Activated naive CD4-positive, alpha-beta T cell treated with anti-CD3 and anti-CD28 coated beads, Interleukin-2, amount 10 ng/mL, durations not matched to agents 7 days and 5 days (primary cell): ENCODE measurements at regions not wholly inside any gene's neighbourhood (a gene's known extent, or its start where the extent isn't known, plus 50 kb on each side); places are given as distances from the start of the nearest gene placed in this dataset.

Experiments used
- CTCF ChIA-PET: fragments of 350-600 bp; sonication (Branson Sonifier 250); formaldehyde crosslinking; loops from one replicate; lab custom pipeline; 2021; ENCODE audit warnings: antibody characterized with exemption; lab: Charles Lee
- DNase-seq: peaks from one replicate; pipeline ENCODE4 v3.0.0-alpha.2; 2020
- H3K27ac Mint-ChIP-seq: one replicate; pipeline ENCODE4 v1.8.0; 2021; ENCODE audit warnings: mild to moderate bottlenecking, moderate library complexity, mixed read lengths
- H3K27me3 Mint-ChIP-seq: one replicate; pipeline ENCODE4 v1.8.0; 2021; ENCODE audit warnings: mild to moderate bottlenecking, mixed read lengths
- H3K36me3 Mint-ChIP-seq: one replicate; pipeline ENCODE4 v1.8.0; 2021; ENCODE audit warnings: mixed read lengths
- H3K4me1 Mint-ChIP-seq: one replicate; pipeline ENCODE4 v1.8.0; 2021; ENCODE audit warnings: mixed read lengths
- H3K4me3 Mint-ChIP-seq: one replicate; pipeline ENCODE4 v1.8.0; 2021; ENCODE audit warnings: mild to moderate bottlenecking, moderate library complexity, mixed read lengths
- H3K9me3 Mint-ChIP-seq: one replicate; pipeline ENCODE4 v1.8.0; 2021; ENCODE audit warnings: mixed read lengths

GRCh38 chr6:2439632-2440031, 194.2 kb upstream of the GMDS start:
- no peaks in the 10 kb centered on the region for H3K9me3 Mint-ChIP-seq
- CTCF ChIA-PET: interaction anchor here (2.0 kb wide), 1 partner anchor 10 kb away, joined by 4 read pairs; no protein-coding TSS in a partner anchor
- no peak overlapping the region for H3K27ac Mint-ChIP-seq
- no peak overlapping the region for H3K4me3 Mint-ChIP-seq
- H3K4me1 Mint-ChIP-seq: no peaks in the 10 kb centered on the region
- no peaks in the 10 kb centered on the region for H3K36me3 Mint-ChIP-seq
- H3K27me3 Mint-ChIP-seq: peaks cover 9% of the 10 kb centered on the region
- DNase-seq: no peak

- no peaks in the 10 kb centered on the region for H3K4me1 Mint-ChIP-seq
- CTCF ChIA-PET: no interaction called here
- H3K9me3 Mint-ChIP-seq: no peaks in the 10 kb centered on the region
- H3K27ac Mint-ChIP-seq: no peak overlapping the region
- H3K27me3 Mint-ChIP-seq: peaks cover 9% of the 10 kb centered on the region
- no peak for DNase-seq
- H3K36me3 Mint-ChIP-seq: no peaks in the 10 kb centered on the region
- H3K4me3 Mint-ChIP-seq: no peak overlapping the region
Measured at GRCh38 chr6:2439082-2439481, 193.7 kb upstream of the GMDS start.

GRCh38 chr6:2436410-2437154, 191.2 kb upstream of the GMDS start:
- Mint-ChIP-seq H3K36me3 (no peaks in the 10 kb centered on the region), H3K4me3 (no peak overlapping the region), H3K4me1 (no peaks in the 10 kb centered on the region), H3K9me3 (no peaks in the 10 kb centered on the region), H3K27ac (no peak overlapping the region), H3K27me3 (peaks cover 6% of the 10 kb centered on the region)
- CTCF ChIA-PET: no interaction called here
- DNase-seq: no peak

GRCh38 chr6:2435323-2435722, 189.9 kb upstream of the GMDS start:
- peaks cover 6% of the 10 kb centered on the region for H3K27me3 Mint-ChIP-seq
- no peak overlapping the region for H3K4me3 Mint-ChIP-seq
- DNase-seq: no peak
- H3K4me1 Mint-ChIP-seq: no peaks in the 10 kb centered on the region
- CTCF ChIA-PET: no interaction called here
- H3K36me3 Mint-ChIP-seq: no peaks in the 10 kb centered on the region
- no peaks in the 10 kb centered on the region for H3K9me3 Mint-ChIP-seq
- no peak overlapping the region for H3K27ac Mint-ChIP-seq

- Mint-ChIP-seq H3K27me3 (peaks cover 6% of the 10 kb centered on the region), H3K36me3 (no peaks in the 10 kb centered on the region)
- CTCF ChIA-PET: no interaction called here
Measured at GRCh38 chr6:2434912-2435311, 189.5 kb upstream of the GMDS start.

GRCh38 chr6:2434116-2434515, 188.7 kb upstream of the GMDS start:
- DNase-seq: no peak
- no peaks in the 10 kb centered on the region for H3K36me3 Mint-ChIP-seq
- H3K4me1 Mint-ChIP-seq: no peaks in the 10 kb centered on the region
- H3K27ac Mint-ChIP-seq: no peak overlapping the region
- H3K4me3 Mint-ChIP-seq: no peak overlapping the region
- CTCF ChIA-PET: no interaction called here
- H3K27me3 Mint-ChIP-seq: no peaks in the 10 kb centered on the region
- no peaks in the 10 kb centered on the region for H3K9me3 Mint-ChIP-seq

More at GRCh38 chr6:2434912-2435311, 189.5 kb upstream of the GMDS start:
- H3K4me3 Mint-ChIP-seq: no peak overlapping the region
- no peaks in the 10 kb centered on the region for H3K9me3 Mint-ChIP-seq
- no peak overlapping the region for H3K27ac Mint-ChIP-seq
- DNase-seq: no peak
- no peaks in the 10 kb centered on the region for H3K4me1 Mint-ChIP-seq

GRCh38 chr6:2433711-2434110, 188.3 kb upstream of the GMDS start:
- Mint-ChIP-seq H3K27me3 (no peaks in the 10 kb centered on the region), H3K36me3 (no peaks in the 10 kb centered on the region), H3K9me3 (no peaks in the 10 kb centered on the region), H3K4me3 (no peak overlapping the region), H3K27ac (no peak overlapping the region), H3K4me1 (no peaks in the 10 kb centered on the region)
- CTCF ChIA-PET: no interaction called here
- DNase-seq: no peak

GRCh38 chr6:2433266-2433665, 187.9 kb upstream of the GMDS start:
- Mint-ChIP-seq H3K27ac (no peak overlapping the region), H3K4me1 (no peaks in the 10 kb centered on the region), H3K27me3 (no peaks in the 10 kb centered on the region), H3K9me3 (no peaks in the 10 kb centered on the region), H3K36me3 (no peaks in the 10 kb centered on the region), H3K4me3 (no peak overlapping the region)
- no peak for DNase-seq
- CTCF ChIA-PET: no interaction called here

- Mint-ChIP-seq H3K27ac (no peak overlapping the region), H3K4me3 (no peak overlapping the region), H3K9me3 (no peaks in the 10 kb centered on the region), H3K36me3 (no peaks in the 10 kb centered on the region), H3K4me1 (no peaks in the 10 kb centered on the region), H3K27me3 (no peaks in the 10 kb centered on the region)
- CTCF ChIA-PET: no interaction called here
- DNase-seq: no peak
Measured at GRCh38 chr6:2432292-2432691, 186.9 kb upstream of the GMDS start.

GRCh38 chr6:2430612-2431011, 185.2 kb upstream of the GMDS start:
- Mint-ChIP-seq H3K27ac (no peak overlapping the region), H3K27me3 (no peaks in the 10 kb centered on the region), H3K4me3 (no peak overlapping the region), H3K36me3 (no peaks in the 10 kb centered on the region), H3K4me1 (no peaks in the 10 kb centered on the region), H3K9me3 (no peaks in the 10 kb centered on the region)
- CTCF ChIA-PET: no interaction called here
- DNase-seq: no peak

- Mint-ChIP-seq H3K36me3 (no peaks in the 10 kb centered on the region), H3K27ac (no peak overlapping the region), H3K27me3 (no peaks in the 10 kb centered on the region), H3K9me3 (no peaks in the 10 kb centered on the region), H3K4me1 (no peaks in the 10 kb centered on the region), H3K4me3 (no peak overlapping the region)
- DNase-seq: no peak
- CTCF ChIA-PET: no interaction called here
Measured at GRCh38 chr6:2429460-2429859, 184.1 kb upstream of the GMDS start.

- Mint-ChIP-seq H3K4me3 (no peak overlapping the region), H3K27ac (no peak overlapping the region), H3K27me3 (no peaks in the 10 kb centered on the region), H3K4me1 (no peaks in the 10 kb centered on the region), H3K9me3 (no peaks in the 10 kb centered on the region), H3K36me3 (no peaks in the 10 kb centered on the region)
- no peak for DNase-seq
- CTCF ChIA-PET: no interaction called here
Measured at GRCh38 chr6:2429032-2429431, 183.6 kb upstream of the GMDS start.

- Mint-ChIP-seq H3K27me3 (no peaks in the 10 kb centered on the region), H3K36me3 (no peaks in the 10 kb centered on the region)
- no peak for DNase-seq
Measured at GRCh38 chr6:2426561-2427340, 181.3 kb upstream of the GMDS start.

GRCh38 chr6:2416128-2416712, 170.8 kb upstream of the GMDS start:
- Mint-ChIP-seq H3K27ac (no peak overlapping the region), H3K9me3 (no peaks in the 10 kb centered on the region), H3K36me3 (no peaks in the 10 kb centered on the region), H3K27me3 (peaks cover 4% of the 10 kb centered on the region), H3K4me1 (no peaks in the 10 kb centered on the region), H3K4me3 (no peak overlapping the region)
- CTCF ChIA-PET: no interaction called here
- DNase-seq: no peak

More at GRCh38 chr6:2426561-2427340, 181.3 kb upstream of the GMDS start:
- CTCF ChIA-PET: no interaction called here
- H3K27ac Mint-ChIP-seq: no peak overlapping the region
- peaks cover 2% of the 10 kb centered on the region for H3K9me3 Mint-ChIP-seq
- no peak overlapping the region for H3K4me3 Mint-ChIP-seq
- H3K4me1 Mint-ChIP-seq: no peaks in the 10 kb centered on the region
